NT2/D1 (cell line): ENCODE measurements at regions not wholly inside any gene's neighbourhood (a gene's known extent, or its start where the extent isn't known, plus 50 kb on each side); places are given as distances from the start of the nearest gene placed in this dataset.
"Not testable (repeated sequence)": the region's sequence is repeated elsewhere in the genome, so short reads cannot be mapped to it uniquely, and the experiment has no call there.

Experiments used
- DNase-seq: peaks from one replicate; pipeline ENCODE4 v3.0.0-alpha.2; 2011; ENCODE audit warnings: low read depth, low spot score
- H3K27me3 ChIP-seq: 2 replicates; pipeline ENCODE4 v1.6.0; 2011; ENCODE audit warnings: mild to moderate bottlenecking; ENCODE audit not compliant: insufficient read length, insufficient read depth
- H3K36me3 ChIP-seq: 2 replicates; pipeline ENCODE4 v1.6.1; 2011; ENCODE audit warnings: mild to moderate bottlenecking, low read length, mixed read lengths; ENCODE audit not compliant: insufficient read depth, insufficient read length
- H3K4me1 ChIP-seq: 2 replicates; pipeline ENCODE4 v1.5.1; 2011; ENCODE audit not compliant: insufficient read depth, insufficient read length
- H3K4me3 ChIP-seq: 2 replicates; pipeline ENCODE4 v1.5.1; 2011; ENCODE audit warnings: low read depth; ENCODE audit not compliant: insufficient read length
- H3K9ac ChIP-seq: 2 replicates; pipeline ENCODE4 v1.6.0; 2011; ENCODE audit warnings: low read depth; ENCODE audit not compliant: insufficient read length
- H3K9me3 ChIP-seq: 2 replicates; pipeline ENCODE4 v1.5.1; 2011; ENCODE audit warnings: mild to moderate bottlenecking, low read length; ENCODE audit not compliant: insufficient read depth
- SUZ12 ChIP-seq: IDR thresholded peaks from 2 replicates; pipeline ENCODE4 v1.6.1; 2011; ENCODE audit not compliant: insufficient read length, insufficient read depth; ENCODE audit errors: extremely low read depth
- YY1 ChIP-seq: IDR thresholded peaks from 2 replicates; pipeline ENCODE4 v1.6.1; 2011; ENCODE audit not compliant: insufficient read length, insufficient read depth
- ZNF274 ChIP-seq: IDR thresholded peaks from 2 replicates; pipeline ENCODE4 v1.6.1; 2011; ENCODE audit warnings: mild to moderate bottlenecking, low read depth, low read length

DNA sequence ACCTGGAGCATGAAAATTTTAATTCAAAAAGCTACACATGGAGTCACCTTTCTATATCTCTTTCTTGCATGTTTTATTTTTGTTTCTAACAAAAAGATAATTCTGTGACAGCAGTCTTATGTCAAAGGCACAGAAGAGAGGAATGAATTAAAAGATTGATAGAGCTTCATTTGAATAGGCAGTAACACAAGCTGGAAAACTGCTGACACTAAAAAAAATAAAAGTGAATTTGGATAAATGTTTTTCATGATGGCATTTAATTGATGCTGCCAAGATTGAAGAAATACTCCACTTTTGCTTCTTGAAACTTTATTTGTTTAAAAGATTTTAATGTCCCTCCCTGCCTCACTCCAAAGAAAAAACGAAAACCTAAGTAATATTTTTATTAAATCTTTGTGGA lies 887.4 kb downstream of the PLA2G4A start:
- no peak for TF ChIP-seq SUZ12
- TF ChIP-seq ZNF274: no peak
- no peak for TF ChIP-seq YY1
- H3K9me3 ChIP-seq: no peaks in the 10 kb centered on the region
- H3K9ac ChIP-seq: no peak overlapping the region
- no peaks in the 10 kb centered on the region for H3K27me3 ChIP-seq
- H3K4me3 ChIP-seq: no peak overlapping the region
- no peaks in the 10 kb centered on the region for H3K36me3 ChIP-seq
- no peak for DNase-seq
- no peaks in the 10 kb centered on the region for H3K4me1 ChIP-seq

GRCh38 chr1:187718527-187718926 lies 889.8 kb downstream of the PLA2G4A start:
- no peaks in the 10 kb centered on the region for H3K4me1 ChIP-seq
- no peak overlapping the region for H3K4me3 ChIP-seq
- TF ChIP-seq SUZ12: no peak
- no peak for TF ChIP-seq ZNF274
- TF ChIP-seq YY1: no peak
- no peaks in the 10 kb centered on the region for H3K36me3 ChIP-seq
- H3K27me3 ChIP-seq: no peaks in the 10 kb centered on the region
- H3K9me3 ChIP-seq: no peaks in the 10 kb centered on the region
- no peak for DNase-seq
- H3K9ac ChIP-seq: no peak overlapping the region

GRCh38 chr1:187721216-187721615 lies 892.5 kb downstream of the PLA2G4A start:
- TF ChIP-seq SUZ12: no peak
- no peak for TF ChIP-seq ZNF274
- TF ChIP-seq YY1: no peak
- Histone ChIP-seq H3K27me3 (no peaks in the 10 kb centered on the region), H3K4me3 (no peak overlapping the region), H3K4me1 (no peaks in the 10 kb centered on the region), H3K36me3 (no peaks in the 10 kb centered on the region), H3K9ac (no peak overlapping the region), H3K9me3 (no peaks in the 10 kb centered on the region)
- no peak for DNase-seq

DNA sequence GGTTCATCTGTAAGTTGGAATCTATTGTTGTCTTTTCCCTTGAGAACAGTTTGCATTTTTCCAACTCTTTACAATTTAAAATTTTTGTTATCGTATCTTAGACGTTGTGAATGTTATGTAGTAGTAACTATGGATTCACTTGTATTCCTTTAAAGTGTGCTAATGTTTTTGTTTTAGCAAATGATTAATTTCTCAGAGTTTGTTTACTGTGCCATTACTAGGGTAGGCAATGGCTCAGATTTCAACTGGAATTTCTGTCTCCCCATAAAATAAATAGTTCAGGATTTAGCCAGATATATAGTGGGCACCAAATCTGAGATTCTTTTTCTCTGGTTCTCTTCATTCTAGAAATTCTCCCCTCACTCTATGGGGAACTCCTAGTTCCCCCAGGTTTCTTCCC lies 896.5 kb downstream of the PLA2G4A start:
- Histone ChIP-seq H3K9me3 (no peaks in the 10 kb centered on the region), H3K4me1 (no peaks in the 10 kb centered on the region), H3K27me3 (no peaks in the 10 kb centered on the region), H3K4me3 (no peak overlapping the region), H3K9ac (no peak overlapping the region), H3K36me3 (no peaks in the 10 kb centered on the region)
- TF ChIP-seq ZNF274 (no peak), YY1 (no peak), SUZ12 (no peak)
- no peak for DNase-seq

DNA sequence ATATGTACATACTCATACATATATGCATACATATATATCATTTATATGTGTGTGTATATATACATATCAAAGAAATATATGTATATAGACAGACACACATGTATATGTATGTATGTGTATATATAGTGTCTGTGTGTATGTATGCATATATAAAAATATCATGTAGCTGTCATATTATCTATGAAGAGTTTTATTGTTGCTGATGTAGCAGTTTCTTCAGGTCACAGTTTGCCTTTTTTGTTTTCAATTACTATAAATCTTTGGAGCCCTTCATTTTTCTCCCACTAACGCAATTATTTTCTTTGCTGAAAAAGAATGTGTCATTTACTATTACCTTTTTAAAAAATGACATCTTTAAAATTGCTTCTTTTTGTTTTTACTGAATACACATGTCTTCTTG lies 904.5 kb downstream of the PLA2G4A start:
- H3K27me3 ChIP-seq: no peaks in the 10 kb centered on the region
- peaks cover 11% of the 10 kb centered on the region; the same call in 1 of the 2 replicates for H3K9me3 ChIP-seq
- no peak for DNase-seq
- no peaks in the 10 kb centered on the region for H3K36me3 ChIP-seq
- H3K4me3 ChIP-seq: no peak overlapping the region
- H3K9ac ChIP-seq: no peak overlapping the region
- H3K4me1 ChIP-seq: no peaks in the 10 kb centered on the region
- TF ChIP-seq YY1 (no peak), SUZ12 (no peak), ZNF274 (no peak)

DNA sequence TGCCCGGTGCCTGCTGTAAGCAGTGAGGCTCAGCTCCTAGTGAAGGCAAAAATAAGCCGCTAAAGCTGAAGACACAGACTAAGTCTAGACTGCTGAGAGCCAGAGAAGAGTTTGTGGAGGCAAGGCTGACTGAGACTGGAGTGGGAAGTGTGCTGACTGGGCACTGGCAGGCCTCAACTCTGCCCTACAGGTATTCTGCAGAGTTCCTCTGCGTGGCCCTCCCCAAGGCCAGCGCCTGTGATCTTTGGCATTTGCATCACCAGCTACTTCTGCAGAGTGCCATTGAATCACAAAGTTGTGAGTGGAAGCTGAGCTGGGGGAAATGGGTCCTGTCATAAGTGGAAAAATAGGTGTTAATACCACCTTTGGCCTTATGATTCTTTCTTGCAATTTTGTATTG lies 905.7 kb downstream of the PLA2G4A start:
- H3K27me3 ChIP-seq: no peaks in the 10 kb centered on the region
- H3K9me3 ChIP-seq: peaks cover 11% of the 10 kb centered on the region; the same call in 1 of the 2 replicates
- H3K36me3 ChIP-seq: no peaks in the 10 kb centered on the region
- H3K4me1 ChIP-seq: no peaks in the 10 kb centered on the region
- no peak overlapping the region for H3K4me3 ChIP-seq
- no peak for DNase-seq
- TF ChIP-seq ZNF274 (no peak), YY1 (no peak), SUZ12 (no peak)
- H3K9ac ChIP-seq: no peak overlapping the region

GRCh38 chr1:187744665-187745064 lies 915.9 kb downstream of the PLA2G4A start:
- TF ChIP-seq SUZ12 (no peak), ZNF274 (no peak), YY1 (no peak)
- H3K4me3 ChIP-seq: no peak overlapping the region
- no peak for DNase-seq
- no peaks in the 10 kb centered on the region for H3K27me3 ChIP-seq
- H3K9ac ChIP-seq: no peak overlapping the region
- H3K9me3 ChIP-seq: no peaks in the 10 kb centered on the region
- H3K4me1 ChIP-seq: no peaks in the 10 kb centered on the region
- H3K36me3 ChIP-seq: no peaks in the 10 kb centered on the region

GRCh38 chr1:187755536-187755935 lies 926.8 kb downstream of the PLA2G4A start:
- Histone ChIP-seq H3K36me3 (no peaks in the 10 kb centered on the region), H3K27me3 (no peaks in the 10 kb centered on the region), H3K9me3 (no peaks in the 10 kb centered on the region), H3K4me1 (no peaks in the 10 kb centered on the region), H3K9ac (no peak overlapping the region), H3K4me3 (no peak overlapping the region)
- no peak for TF ChIP-seq SUZ12
- DNase-seq: no peak

DNA sequence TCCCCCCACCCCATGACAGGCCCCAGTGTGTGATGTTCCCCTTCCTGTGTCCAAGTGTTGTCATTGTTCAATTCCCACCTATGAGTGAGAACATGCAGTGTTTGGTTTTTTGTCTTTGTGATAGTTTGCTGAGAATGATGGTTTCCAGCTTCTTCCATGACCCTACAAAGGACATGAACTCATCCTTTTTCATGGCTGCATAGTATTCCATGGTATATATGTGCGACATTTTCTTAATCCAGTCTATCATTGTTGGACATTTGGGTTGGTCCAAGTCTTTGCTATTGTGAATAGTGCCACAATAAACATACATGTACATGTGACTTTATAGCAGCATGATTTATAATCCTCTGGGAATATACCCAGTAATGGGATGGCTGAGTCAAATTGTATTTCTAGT lies 927.9 kb downstream of the PLA2G4A start:
- H3K9ac ChIP-seq, H3K4me3 ChIP-seq, H3K36me3 ChIP-seq, DNase-seq, H3K9me3 ChIP-seq, H3K4me1 ChIP-seq, H3K27me3 ChIP-seq: not testable (repeated sequence)
